Thyroid gland (tissue), 4 donors: ENCODE measurements at regions not wholly inside any gene's neighbourhood (a gene's known extent, or its start where the extent isn't known, plus 50 kb on each side); places are given as distances from the start of the nearest gene placed in this dataset.

Experiments used
- POLR2A ChIP-seq, 2 donors: fragments of 450-650 bp; IDR thresholded peaks; one replicate each; pipeline ENCODE4 v1.6.1; 2017; ENCODE audit warnings: antibody characterized with exemption in 2 of 2, mild to moderate bottlenecking in 2 of 2, moderate library complexity in 1 of 2
- TF ChIP-seq, protein P1 (sequence below), 6 experiments: fragments of 200-600 bp in 3 of 6; fragments of 450-650 bp in 3 of 6; sonication (generic) in 3 of 6; IDR thresholded peaks; one replicate each; pipeline ENCODE4 v1.5.1; 2016 to 2019; ENCODE audit warnings: antibody characterized with exemption in 6 of 6, mild to moderate bottlenecking in 2 of 6, inconsistent platforms in 1 of 6, moderate library complexity in 1 of 6

DNA sequence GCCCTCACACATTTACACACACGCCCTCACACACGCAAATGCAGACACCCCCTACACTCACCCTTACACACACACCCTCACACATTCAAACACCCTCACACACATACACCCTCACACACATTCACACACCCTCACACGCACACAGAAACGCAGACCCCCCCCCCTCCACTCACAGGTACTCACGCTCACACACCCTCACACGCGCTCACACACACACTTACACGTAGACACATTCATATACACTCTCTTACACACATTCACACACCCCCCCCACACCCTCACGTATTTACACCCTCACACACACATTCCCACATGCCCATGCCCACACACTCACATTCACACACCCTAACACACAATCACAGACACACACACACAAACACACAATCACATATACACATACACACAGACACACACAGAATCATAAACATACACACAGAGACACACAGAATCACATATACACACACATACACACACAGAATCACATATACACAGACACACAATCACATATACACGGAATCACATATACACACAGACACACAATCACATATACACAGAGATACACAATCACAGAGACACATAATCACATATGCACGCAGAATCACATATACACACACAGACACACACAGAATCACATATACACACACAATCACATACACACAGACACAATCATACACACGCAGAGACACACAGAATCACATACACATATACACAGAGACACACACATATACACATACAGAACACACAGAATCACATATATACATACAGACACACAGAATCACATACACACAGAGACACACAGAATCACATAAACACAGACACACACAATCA, 250.1 kb upstream of the RPL38 start:
- no peak for TF ChIP-seq POLR2A (IDR thresholded peaks at IDR 0.05)
- TF ChIP-seq, protein P1, sequence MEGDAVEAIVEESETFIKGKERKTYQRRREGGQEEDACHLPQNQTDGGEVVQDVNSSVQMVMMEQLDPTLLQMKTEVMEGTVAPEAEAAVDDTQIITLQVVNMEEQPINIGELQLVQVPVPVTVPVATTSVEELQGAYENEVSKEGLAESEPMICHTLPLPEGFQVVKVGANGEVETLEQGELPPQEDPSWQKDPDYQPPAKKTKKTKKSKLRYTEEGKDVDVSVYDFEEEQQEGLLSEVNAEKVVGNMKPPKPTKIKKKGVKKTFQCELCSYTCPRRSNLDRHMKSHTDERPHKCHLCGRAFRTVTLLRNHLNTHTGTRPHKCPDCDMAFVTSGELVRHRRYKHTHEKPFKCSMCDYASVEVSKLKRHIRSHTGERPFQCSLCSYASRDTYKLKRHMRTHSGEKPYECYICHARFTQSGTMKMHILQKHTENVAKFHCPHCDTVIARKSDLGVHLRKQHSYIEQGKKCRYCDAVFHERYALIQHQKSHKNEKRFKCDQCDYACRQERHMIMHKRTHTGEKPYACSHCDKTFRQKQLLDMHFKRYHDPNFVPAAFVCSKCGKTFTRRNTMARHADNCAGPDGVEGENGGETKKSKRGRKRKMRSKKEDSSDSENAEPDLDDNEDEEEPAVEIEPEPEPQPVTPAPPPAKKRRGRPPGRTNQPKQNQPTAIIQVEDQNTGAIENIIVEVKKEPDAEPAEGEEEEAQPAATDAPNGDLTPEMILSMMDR (IDR thresholded peaks at IDR 0.05) = no peak
